HCT116 (cell line): ENCODE measurements at regions not wholly inside any gene's neighbourhood (a gene's known extent, or its start where the extent isn't known, plus 50 kb on each side); places are given as distances from the start of the nearest gene placed in this dataset.

Source experiments
- ATAC-seq: fragments of 200-7000 bp; cut with Tn5 transposase; 2 replicates; pipeline ENCODE4 v1.9.1; 2020; ENCODE audit warnings: mild to moderate bottlenecking, moderate library complexity
- BruUV-seq: library from RNA; stranded (reverse); fragments of 400-500 nt; replicated peaks from 2 replicates; lab custom pipeline; 2021; lab: Mats Ljungman, UMichigan
- CTCF ChIA-PET: fragments of 300-600 bp; sonication (Branson Sonifier 250); formaldehyde crosslinking; loops from one replicate; lab custom pipeline; 2021; ENCODE audit warnings: antibody characterized with exemption; lab: Charles Lee
- POLR2A ChIA-PET: fragments of 300-600, 350-600 bp; sonication (Branson Sonifier 250); formaldehyde crosslinking; loops from one replicate; lab custom pipeline; 2021; ENCODE audit warnings: antibody characterized with exemption; lab: Charles Lee
- RAD21 ChIA-PET, 2 experiments: fragments of 300-600 bp; sonication (Branson Sonifier 250); formaldehyde crosslinking; loops; one replicate each; lab custom pipeline; 2023; ENCODE audit warnings: low total read pairs in 2 of 2; ENCODE audit not compliant: uncharacterized antibody in 2 of 2, unreplicated experiment in 2 of 2, low non-redundant PET in 1 of 2; lab: Charles Lee
- DNase-seq: peaks from one replicate; pipeline ENCODE4 v3.0.0-alpha.2; 2010; ENCODE audit warnings: low read depth, low spot score
- H2AFZ ChIP-seq: fragments of 200-600 bp; shearing (Covaris generic), sonication (generic); 2 replicates; pipeline ENCODE4 v1.6.1; 2017; ENCODE audit warnings: low read depth, mixed run types, mixed read lengths, antibody characterized with exemption, low read length; ENCODE audit not compliant: poor library complexity, severe bottlenecking
- H3K27ac ChIP-seq: 2 replicates; pipeline ENCODE4 v1.5.1; 2012; ENCODE audit warnings: low read depth, low read length
- H3K27me3 ChIP-seq: fragments of 200-600 bp; sonication (generic); 2 replicates; pipeline ENCODE4 v1.6.1; 2016; ENCODE audit warnings: mixed run types, low read length, mixed read lengths; ENCODE audit not compliant: insufficient read depth
- H3K36me3 ChIP-seq, 2 experiments: fragments of 200-500 bp in 1 of 2; fragments of 200-600 bp in 1 of 2; sonication (Bioruptor generic) in 1 of 2; sonication (generic) in 1 of 2; 2 replicates each; pipeline versions ENCODE4 v1.5.1 to v1.6.1; 2014 to 2016; ENCODE audit warnings: low read length in 2 of 2, inconsistent platforms in 1 of 2, mixed read lengths in 1 of 2, mixed run types in 1 of 2; ENCODE audit not compliant: insufficient read depth in 2 of 2, control insufficient read depth in 1 of 2
- H3K4me1 ChIP-seq, 2 experiments: fragments of 200-600 bp in 1 of 2; sonication (generic) in 1 of 2; 2 replicates each; pipeline versions ENCODE4 v1.5.1 to v1.6.1; 2012 to 2017; ENCODE audit warnings: low read length in 2 of 2, inconsistent platforms in 1 of 2, mild to moderate bottlenecking in 1 of 2, mixed read lengths in 1 of 2, mixed run types in 1 of 2, moderate library complexity in 1 of 2; ENCODE audit not compliant: insufficient read depth in 2 of 2, control insufficient read depth in 1 of 2
- H3K4me2 ChIP-seq: fragments of 200-600 bp; sonication (generic); 2 replicates; pipeline ENCODE4 v1.6.1; 2017; ENCODE audit warnings: mixed run types, low read length, mixed read lengths
- H3K4me3 ChIP-seq, 2 experiments: fragments of 200-600 bp in 1 of 2; sonication (generic) in 1 of 2; replicated peaks in 1 of 2; 2 replicates each; pipeline ENCODE4 v1.5.1; 2011 to 2016; ENCODE audit warnings: low read length in 2 of 2, control low read depth in 1 of 2, low read depth in 1 of 2, mild to moderate bottlenecking in 1 of 2, mixed read lengths in 1 of 2, mixed run types in 1 of 2
- H3K79me2 ChIP-seq: fragments of 200-600 bp; sonication (generic); 2 replicates; pipeline ENCODE4 v1.6.1; 2017; ENCODE audit warnings: mild to moderate bottlenecking, mixed run types, low read length, moderate library complexity, mixed read lengths; ENCODE audit not compliant: insufficient read depth
- H3K9ac ChIP-seq: fragments of 200-600 bp; sonication (generic); 2 replicates; pipeline ENCODE4 v1.6.1; 2016; ENCODE audit warnings: low read length, mixed read lengths
- H3K9me2 ChIP-seq: fragments of 200-600 bp; sonication (generic), shearing (Covaris generic); 2 replicates; pipeline ENCODE4 v1.6.1; 2017; ENCODE audit warnings: mixed run types, mild to moderate bottlenecking, moderate library complexity; ENCODE audit not compliant: insufficient read depth
- H3K9me3 ChIP-seq, 2 experiments: fragments of 200-500 bp in 1 of 2; fragments of 200-600 bp in 1 of 2; sonication (Bioruptor generic) in 1 of 2; sonication (generic) in 1 of 2; 2 replicates each; pipeline ENCODE4 v1.6.1; 2014 to 2017; ENCODE audit warnings: low read length in 2 of 2, mixed read lengths in 2 of 2, inconsistent platforms in 1 of 2, low read depth in 1 of 2, mild to moderate bottlenecking in 1 of 2, mixed run types in 1 of 2, moderate library complexity in 1 of 2; ENCODE audit not compliant: control insufficient read depth in 1 of 2, insufficient read depth in 1 of 2
- H4K20me1 ChIP-seq: fragments of 200-600 bp; sonication (generic), shearing (Covaris generic); 2 replicates; pipeline ENCODE4 v1.6.1; 2017; ENCODE audit warnings: mixed run types, mild to moderate bottlenecking, moderate library complexity; ENCODE audit not compliant: insufficient read depth
- CBX3 ChIP-seq: IDR thresholded peaks from 2 replicates; pipeline ENCODE4 v1.6.1; 2012; ENCODE audit warnings: low read depth
- CEBPB ChIP-seq: IDR thresholded peaks from 2 replicates; pipeline ENCODE4 v1.6.1; 2012; ENCODE audit warnings: low read depth
- EZH2 ChIP-seq: fragments of 200-600 bp; sonication (generic); IDR thresholded peaks from 2 replicates; pipeline ENCODE4 v1.6.1; 2017; ENCODE audit warnings: antibody characterized with exemption, mixed run types
- EZH2phosphoT487 ChIP-seq: fragments of 200-600 bp; IDR thresholded peaks from 2 replicates; pipeline ENCODE4 v1.6.1; 2018; ENCODE audit warnings: antibody characterized with exemption, borderline replicate concordance
- POLR2AphosphoS5 ChIP-seq: IDR thresholded peaks from 2 replicates; pipeline ENCODE4 v1.6.1; 2011; ENCODE audit warnings: mild to moderate bottlenecking, low read depth, low read length, moderate library complexity
- SIN3A ChIP-seq: IDR thresholded peaks from 2 replicates; pipeline ENCODE4 v1.6.1; 2012; ENCODE audit warnings: low read depth
- SP1 ChIP-seq: IDR thresholded peaks from 2 replicates; pipeline ENCODE4 v1.6.1; 2012; ENCODE audit warnings: low read depth
- SRF ChIP-seq: IDR thresholded peaks from 2 replicates; pipeline ENCODE4 v1.6.1; 2012; ENCODE audit warnings: low read depth
- ZFX ChIP-seq: fragments of 450-650 bp; IDR thresholded peaks from 2 replicates; pipeline ENCODE4 v1.6.1; 2017
- ZNF274 ChIP-seq: fragments of 200-500 bp; sonication (Bioruptor generic); IDR thresholded peaks from 2 replicates; pipeline ENCODE4 v1.6.1; 2014; ENCODE audit warnings: mild to moderate bottlenecking, low read depth, low read length, inconsistent platforms
- intact Hi-C: fragments of 100-400 bp; cut with micrococcal nuclease; formaldehyde crosslinking; loops from 2 replicates; pipeline ENCODE4 v1.10.0; 2022
- TF ChIP-seq, protein P1 (sequence below): IDR thresholded peaks from 2 replicates; pipeline ENCODE4 v1.6.1; 2012; ENCODE audit warnings: low read depth
- TF ChIP-seq, protein P2 (sequence below): IDR thresholded peaks from 2 replicates; pipeline ENCODE4 v1.6.1; 2012
- TF ChIP-seq, protein P3 (sequence below), 3 experiments: fragments of 200-600 bp in 1 of 3; sonication (generic) in 1 of 3; IDR thresholded peaks in 2 of 3; conservative IDR thresholded peaks in 1 of 3; 2 replicates each; pipeline ENCODE4 v1.5.1; 2012 to 2017; ENCODE audit warnings: low read depth in 2 of 3, low read length in 2 of 3, antibody characterized with exemption in 1 of 3, borderline replicate concordance in 1 of 3, control low read depth in 1 of 3, mild to moderate bottlenecking in 1 of 3, mixed read lengths in 1 of 3, mixed run types in 1 of 3, moderate library complexity in 1 of 3; ENCODE audit not compliant: insufficient read depth in 1 of 3

DNA sequence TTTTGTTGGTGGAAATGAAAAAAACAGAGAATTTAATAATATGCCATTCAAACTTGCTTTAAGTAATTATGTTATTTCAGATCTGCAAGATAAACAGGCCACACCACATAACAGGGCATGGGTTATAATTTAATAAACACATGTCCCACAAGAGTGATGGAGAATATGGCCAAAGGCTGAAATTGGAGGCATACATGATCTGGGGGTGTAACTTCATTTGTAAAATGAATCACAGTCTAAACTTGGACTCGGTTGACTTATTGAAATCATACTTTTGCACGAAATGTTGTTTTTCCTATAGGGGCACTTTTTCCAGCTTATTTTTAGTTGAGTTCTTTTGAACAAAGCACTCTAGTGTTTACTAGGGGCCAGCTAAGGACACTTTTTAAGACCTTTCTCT is 151.6 kb downstream of the TMEM26 start (continued):
- TF ChIP-seq POLR2AphosphoS5: no peak
- TF ChIP-seq ZFX: no peak
- TF ChIP-seq, all 23 proteins: peak for 0

DNA sequence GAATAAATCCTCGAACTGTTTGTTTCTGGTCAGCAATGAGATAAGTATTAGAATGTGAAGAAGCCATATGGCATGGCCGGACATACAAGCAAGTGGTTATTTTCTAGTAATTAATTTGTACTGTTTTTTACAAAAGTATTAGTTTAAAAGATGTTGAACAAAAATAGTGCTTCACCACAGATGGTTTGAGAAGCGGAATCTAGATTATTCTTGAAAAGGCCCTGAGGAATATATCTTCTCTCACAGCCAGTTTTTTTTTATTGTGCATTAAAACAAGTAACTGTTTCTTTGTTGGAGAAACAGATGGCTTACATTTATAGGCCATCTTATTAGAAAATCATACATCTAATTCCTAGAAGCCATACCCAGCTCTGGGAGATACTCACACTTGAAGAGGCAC is 153.3 kb downstream of the TMEM26 start:
- H3K9me3 ChIP-seq: no peaks in the 10 kb centered on the region
- no peak for DNase-seq
- no peaks in the 10 kb centered on the region for H4K20me1 ChIP-seq
- H3K4me2 ChIP-seq: no peak overlapping the region
- H3K27ac ChIP-seq: no peak overlapping the region
- intact Hi-C loops: no loop called here
- no peaks in the 10 kb centered on the region for H3K27me3 ChIP-seq
- ChIA-PET CTCF (no interaction called here), POLR2A (no interaction called here), RAD21 (no interaction called here)
- no TSS peak for BruUV-seq
- no peaks in the 10 kb centered on the region for H3K36me3 ChIP-seq
- no peak for TF ChIP-seq EZH2phosphoT487
- no peak for TF ChIP-seq SP1
- TF ChIP-seq SRF: no peak
- TF ChIP-seq, protein P1, sequence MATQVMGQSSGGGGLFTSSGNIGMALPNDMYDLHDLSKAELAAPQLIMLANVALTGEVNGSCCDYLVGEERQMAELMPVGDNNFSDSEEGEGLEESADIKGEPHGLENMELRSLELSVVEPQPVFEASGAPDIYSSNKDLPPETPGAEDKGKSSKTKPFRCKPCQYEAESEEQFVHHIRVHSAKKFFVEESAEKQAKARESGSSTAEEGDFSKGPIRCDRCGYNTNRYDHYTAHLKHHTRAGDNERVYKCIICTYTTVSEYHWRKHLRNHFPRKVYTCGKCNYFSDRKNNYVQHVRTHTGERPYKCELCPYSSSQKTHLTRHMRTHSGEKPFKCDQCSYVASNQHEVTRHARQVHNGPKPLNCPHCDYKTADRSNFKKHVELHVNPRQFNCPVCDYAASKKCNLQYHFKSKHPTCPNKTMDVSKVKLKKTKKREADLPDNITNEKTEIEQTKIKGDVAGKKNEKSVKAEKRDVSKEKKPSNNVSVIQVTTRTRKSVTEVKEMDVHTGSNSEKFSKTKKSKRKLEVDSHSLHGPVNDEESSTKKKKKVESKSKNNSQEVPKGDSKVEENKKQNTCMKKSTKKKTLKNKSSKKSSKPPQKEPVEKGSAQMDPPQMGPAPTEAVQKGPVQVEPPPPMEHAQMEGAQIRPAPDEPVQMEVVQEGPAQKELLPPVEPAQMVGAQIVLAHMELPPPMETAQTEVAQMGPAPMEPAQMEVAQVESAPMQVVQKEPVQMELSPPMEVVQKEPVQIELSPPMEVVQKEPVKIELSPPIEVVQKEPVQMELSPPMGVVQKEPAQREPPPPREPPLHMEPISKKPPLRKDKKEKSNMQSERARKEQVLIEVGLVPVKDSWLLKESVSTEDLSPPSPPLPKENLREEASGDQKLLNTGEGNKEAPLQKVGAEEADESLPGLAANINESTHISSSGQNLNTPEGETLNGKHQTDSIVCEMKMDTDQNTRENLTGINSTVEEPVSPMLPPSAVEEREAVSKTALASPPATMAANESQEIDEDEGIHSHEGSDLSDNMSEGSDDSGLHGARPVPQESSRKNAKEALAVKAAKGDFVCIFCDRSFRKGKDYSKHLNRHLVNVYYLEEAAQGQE: no peak
- TF ChIP-seq ZNF274: no peak
- no peak for TF ChIP-seq CBX3
- TF ChIP-seq, protein P2, sequence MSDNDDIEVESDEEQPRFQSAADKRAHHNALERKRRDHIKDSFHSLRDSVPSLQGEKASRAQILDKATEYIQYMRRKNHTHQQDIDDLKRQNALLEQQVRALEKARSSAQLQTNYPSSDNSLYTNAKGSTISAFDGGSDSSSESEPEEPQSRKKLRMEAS: no peak
- no peak for TF ChIP-seq CEBPB
- TF ChIP-seq, protein P3, sequence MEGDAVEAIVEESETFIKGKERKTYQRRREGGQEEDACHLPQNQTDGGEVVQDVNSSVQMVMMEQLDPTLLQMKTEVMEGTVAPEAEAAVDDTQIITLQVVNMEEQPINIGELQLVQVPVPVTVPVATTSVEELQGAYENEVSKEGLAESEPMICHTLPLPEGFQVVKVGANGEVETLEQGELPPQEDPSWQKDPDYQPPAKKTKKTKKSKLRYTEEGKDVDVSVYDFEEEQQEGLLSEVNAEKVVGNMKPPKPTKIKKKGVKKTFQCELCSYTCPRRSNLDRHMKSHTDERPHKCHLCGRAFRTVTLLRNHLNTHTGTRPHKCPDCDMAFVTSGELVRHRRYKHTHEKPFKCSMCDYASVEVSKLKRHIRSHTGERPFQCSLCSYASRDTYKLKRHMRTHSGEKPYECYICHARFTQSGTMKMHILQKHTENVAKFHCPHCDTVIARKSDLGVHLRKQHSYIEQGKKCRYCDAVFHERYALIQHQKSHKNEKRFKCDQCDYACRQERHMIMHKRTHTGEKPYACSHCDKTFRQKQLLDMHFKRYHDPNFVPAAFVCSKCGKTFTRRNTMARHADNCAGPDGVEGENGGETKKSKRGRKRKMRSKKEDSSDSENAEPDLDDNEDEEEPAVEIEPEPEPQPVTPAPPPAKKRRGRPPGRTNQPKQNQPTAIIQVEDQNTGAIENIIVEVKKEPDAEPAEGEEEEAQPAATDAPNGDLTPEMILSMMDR (IDR thresholded peaks at IDR 0.05 in 2 of 3, conservative IDR thresholded peaks at IDR 0.05 in 1 of 3; ENCODE audit: borderline replicate concordance in 1 of 3, insufficient read depth in 1 of 3, low read depth in 2 of 3, low read length in 2 of 3): no peak
- TF ChIP-seq EZH2: no peak
- TF ChIP-seq SIN3A: no peak
- H3K9me2 ChIP-seq: no peaks in the 10 kb centered on the region
- H3K79me2 ChIP-seq: no peaks in the 10 kb centered on the region
- ATAC-seq: no peak
- H3K4me3 ChIP-seq: no peak overlapping the region
- H3K9ac ChIP-seq: no peak overlapping the region
- no peaks in the 10 kb centered on the region for H3K4me1 ChIP-seq
- no peak overlapping the region for H2AFZ ChIP-seq
